Inferior parietal cortex (tissue), 1 donor: ENCODE measurements at regions not wholly inside any gene's neighbourhood (a gene's known extent, or its start where the extent isn't known, plus 50 kb on each side); places are given as distances from the start of the nearest gene placed in this dataset.

Experiments
- DNase-seq: peaks from one replicate; pipeline ENCODE4 v3.0.0-alpha.2; 2016; ENCODE audit errors: extremely low spot score

GRCh38 chr6:56346958-56347357, 99.6 kb upstream of the COL21A1 start:
- DNase-seq: no peak

GRCh38 chr6:56345376-56345995, 98.1 kb upstream of the COL21A1 start:
- no peak for DNase-seq

- no peak for DNase-seq
Measured at GRCh38 chr6:56343295-56343694, 95.9 kb upstream of the COL21A1 start.

GRCh38 chr6:56339524-56339923, 92.1 kb upstream of the COL21A1 start:
- DNase-seq: no peak

GRCh38 chr6:56335726-56336125, 88.3 kb upstream of the COL21A1 start:
- DNase-seq: no peak

GRCh38 chr6:56334937-56335336, 87.6 kb upstream of the COL21A1 start:
- no peak for DNase-seq

- no peak for DNase-seq
Measured at GRCh38 chr6:56329271-56330050, 82.1 kb upstream of the COL21A1 start.

- no peak for DNase-seq
Measured at GRCh38 chr6:56328728-56329090, 81.3 kb upstream of the COL21A1 start.

- no peak for DNase-seq
Measured at GRCh38 chr6:56327946-56328727, 80.8 kb upstream of the COL21A1 start.

- no peak for DNase-seq
Measured at GRCh38 chr6:56324396-56324795, 77.0 kb upstream of the COL21A1 start.

- no peak for DNase-seq
Measured at GRCh38 chr6:56318851-56319250, 71.5 kb upstream of the COL21A1 start.

- DNase-seq: peak; percentile 65
Measured at GRCh38 chr6:56314683-56315523, 67.5 kb upstream of the COL21A1 start.

- DNase-seq: no peak
Measured at GRCh38 chr6:56311533-56312448, 64.4 kb upstream of the COL21A1 start.

- no peak for DNase-seq
Measured at GRCh38 chr6:56311061-56311460, 63.7 kb upstream of the COL21A1 start.

GRCh38 chr6:56310241-56310640, 62.9 kb upstream of the COL21A1 start:
- no peak for DNase-seq

- no peak for DNase-seq
Measured at GRCh38 chr6:56299916-56300315, 52.5 kb upstream of the COL21A1 start.

- no peak for DNase-seq
Measured at GRCh38 chr6:56297022-56297989, 49.9 kb upstream of the COL21A1 start.
